Mesothelial cell of epicardium (in vitro differentiated cells): ENCODE measurements at regions not wholly inside any gene's neighbourhood (a gene's known extent, or its start where the extent isn't known, plus 50 kb on each side); places are given as distances from the start of the nearest gene placed in this dataset.

ENCODE experiments used
- DNase-seq, 2 experiments: peaks; one replicate each; pipeline ENCODE4 v3.0.0; 2021; ENCODE audit warnings: low spot score in 2 of 2; ENCODE audit not compliant: unreplicated experiment in 2 of 2
- H3K27ac Mint-ChIP-seq: 2 replicates; pipeline ENCODE4 v1.8.0; 2021; ENCODE audit warnings: mixed read lengths
- H3K27me3 Mint-ChIP-seq: 2 replicates; pipeline ENCODE4 v1.8.0; 2021; ENCODE audit warnings: low read depth, mixed read lengths
- H3K36me3 Mint-ChIP-seq: 2 replicates; pipeline ENCODE4 v1.8.0; 2021; ENCODE audit warnings: mixed read lengths
- H3K4me1 Mint-ChIP-seq: 2 replicates; pipeline ENCODE4 v1.8.0; 2021; ENCODE audit warnings: mixed read lengths
- H3K4me3 Mint-ChIP-seq: 2 replicates; pipeline ENCODE4 v1.8.0; 2021; ENCODE audit warnings: mild to moderate bottlenecking, moderate library complexity, mixed read lengths
- H3K9me3 Mint-ChIP-seq: 2 replicates; pipeline ENCODE4 v1.8.0; 2021; ENCODE audit warnings: mixed read lengths
- TF ChIP-seq, protein P1 (sequence below): fragments of 200-600 bp; sonication (generic); IDR thresholded peaks from one replicate; pipeline ENCODE4 v1.5.0; 2021; ENCODE audit warnings: antibody characterized with exemption; ENCODE audit not compliant: unreplicated experiment

GRCh38 chr3:81876826-81877225 is 115.4 kb upstream of the GBE1 start:
- Mint-ChIP-seq H3K4me1 (no peaks in the 10 kb centered on the region), H3K27ac (no peak overlapping the region), H3K9me3 (peaks cover 29% of the 10 kb centered on the region), H3K27me3 (peaks cover 2% of the 10 kb centered on the region), H3K4me3 (no peak overlapping the region), H3K36me3 (no peaks in the 10 kb centered on the region)
- no peak for DNase-seq
- TF ChIP-seq, protein P1, sequence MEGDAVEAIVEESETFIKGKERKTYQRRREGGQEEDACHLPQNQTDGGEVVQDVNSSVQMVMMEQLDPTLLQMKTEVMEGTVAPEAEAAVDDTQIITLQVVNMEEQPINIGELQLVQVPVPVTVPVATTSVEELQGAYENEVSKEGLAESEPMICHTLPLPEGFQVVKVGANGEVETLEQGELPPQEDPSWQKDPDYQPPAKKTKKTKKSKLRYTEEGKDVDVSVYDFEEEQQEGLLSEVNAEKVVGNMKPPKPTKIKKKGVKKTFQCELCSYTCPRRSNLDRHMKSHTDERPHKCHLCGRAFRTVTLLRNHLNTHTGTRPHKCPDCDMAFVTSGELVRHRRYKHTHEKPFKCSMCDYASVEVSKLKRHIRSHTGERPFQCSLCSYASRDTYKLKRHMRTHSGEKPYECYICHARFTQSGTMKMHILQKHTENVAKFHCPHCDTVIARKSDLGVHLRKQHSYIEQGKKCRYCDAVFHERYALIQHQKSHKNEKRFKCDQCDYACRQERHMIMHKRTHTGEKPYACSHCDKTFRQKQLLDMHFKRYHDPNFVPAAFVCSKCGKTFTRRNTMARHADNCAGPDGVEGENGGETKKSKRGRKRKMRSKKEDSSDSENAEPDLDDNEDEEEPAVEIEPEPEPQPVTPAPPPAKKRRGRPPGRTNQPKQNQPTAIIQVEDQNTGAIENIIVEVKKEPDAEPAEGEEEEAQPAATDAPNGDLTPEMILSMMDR, result no peak

GRCh38 chr3:81874738-81875137 is 113.3 kb upstream of the GBE1 start:
- H3K9me3 Mint-ChIP-seq, result peaks cover 18% of the 10 kb centered on the region
- no peaks in the 10 kb centered on the region for H3K27me3 Mint-ChIP-seq
- H3K36me3 Mint-ChIP-seq, result no peaks in the 10 kb centered on the region
- H3K27ac Mint-ChIP-seq, result no peak overlapping the region
- TF ChIP-seq, protein P1, result no peak
- no peaks in the 10 kb centered on the region for H3K4me1 Mint-ChIP-seq
- no peak overlapping the region for H3K4me3 Mint-ChIP-seq
- DNase-seq, result no peak

DNA sequence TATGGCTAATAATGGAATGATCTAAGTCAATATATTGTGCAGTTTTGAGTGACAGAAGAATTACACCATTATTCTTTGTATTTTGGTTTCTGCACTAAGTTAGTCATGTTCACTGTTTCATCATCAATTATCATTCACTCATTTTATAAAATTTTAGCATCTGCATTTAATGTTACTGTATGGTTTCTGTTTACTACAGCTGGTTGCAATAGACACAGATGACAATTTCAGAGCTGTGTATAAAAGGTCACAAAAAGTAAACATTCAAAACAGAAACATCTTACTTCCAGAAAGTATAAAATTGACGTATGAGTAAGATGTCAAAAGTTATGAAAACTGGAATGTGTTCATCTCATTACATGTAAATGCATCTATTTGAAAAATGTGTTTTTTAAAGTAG is 111.1 kb upstream of the GBE1 start:
- Mint-ChIP-seq H3K27me3 (no peaks in the 10 kb centered on the region), H3K9me3 (peaks cover 5% of the 10 kb centered on the region), H3K36me3 (no peaks in the 10 kb centered on the region), H3K27ac (no peak overlapping the region), H3K4me1 (no peaks in the 10 kb centered on the region), H3K4me3 (no peak overlapping the region)
- DNase-seq, result no peak
- TF ChIP-seq, protein P1, result no peak

GRCh38 chr3:81871358-81872155 is 110.1 kb upstream of the GBE1 start:
- Mint-ChIP-seq H3K9me3 (peaks cover 3% of the 10 kb centered on the region), H3K27ac (no peak overlapping the region), H3K27me3 (no peaks in the 10 kb centered on the region), H3K4me3 (no peak overlapping the region), H3K36me3 (no peaks in the 10 kb centered on the region), H3K4me1 (no peaks in the 10 kb centered on the region)
- TF ChIP-seq, protein P1, result peak; percentile 64
- DNase-seq, result no peak

DNA sequence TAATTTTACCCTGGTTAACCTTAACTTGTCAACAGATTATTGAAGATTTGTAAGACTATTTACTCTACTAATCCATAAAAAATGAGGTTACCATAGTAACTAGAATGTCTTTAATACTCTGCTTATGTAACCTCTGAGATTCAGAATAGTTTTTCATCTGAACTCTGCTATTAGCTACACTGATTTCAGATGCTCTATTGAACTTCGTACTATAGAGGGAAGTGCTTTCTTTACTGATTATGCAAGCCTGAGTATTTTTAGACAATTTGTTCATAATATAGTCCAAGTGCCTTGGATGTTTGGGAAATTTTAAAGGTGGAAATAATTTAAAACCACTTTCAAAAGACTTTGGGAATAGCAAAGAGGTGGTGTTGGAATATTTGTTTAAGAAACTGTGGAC is 107.9 kb upstream of the GBE1 start:
- TF ChIP-seq, protein P1, result no peak
- Mint-ChIP-seq H3K36me3 (no peaks in the 10 kb centered on the region), H3K4me1 (peaks cover 2% of the 10 kb centered on the region), H3K27ac (no peak overlapping the region), H3K4me3 (no peak overlapping the region), H3K9me3 (no peaks in the 10 kb centered on the region), H3K27me3 (no peaks in the 10 kb centered on the region)
- DNase-seq, result no peak
